D721Med (cell line): ENCODE measurements at regions not wholly inside any gene's neighbourhood (a gene's known extent, or its start where the extent isn't known, plus 50 kb on each side); places are given as distances from the start of the nearest gene placed in this dataset.

Experiments
- DNase-seq: peaks from one replicate; pipeline ENCODE4 v3.0.0; 2011; ENCODE audit warnings: low spot score; ENCODE audit not compliant: insufficient read length
- FAIRE-seq: peaks from 2 replicates; lab custom pipeline; 2011; peaks lifted over from hg19 to GRCh38; lab: Jason Lieb, UNC
- TF ChIP-seq, protein P1 (sequence below): IDR thresholded peaks from 2 replicates; pipeline ENCODE4 v1.5.1; 2012; ENCODE audit warnings: mild to moderate bottlenecking, control low read depth; ENCODE audit not compliant: insufficient read depth; ENCODE audit errors: missing control alignments

DNA sequence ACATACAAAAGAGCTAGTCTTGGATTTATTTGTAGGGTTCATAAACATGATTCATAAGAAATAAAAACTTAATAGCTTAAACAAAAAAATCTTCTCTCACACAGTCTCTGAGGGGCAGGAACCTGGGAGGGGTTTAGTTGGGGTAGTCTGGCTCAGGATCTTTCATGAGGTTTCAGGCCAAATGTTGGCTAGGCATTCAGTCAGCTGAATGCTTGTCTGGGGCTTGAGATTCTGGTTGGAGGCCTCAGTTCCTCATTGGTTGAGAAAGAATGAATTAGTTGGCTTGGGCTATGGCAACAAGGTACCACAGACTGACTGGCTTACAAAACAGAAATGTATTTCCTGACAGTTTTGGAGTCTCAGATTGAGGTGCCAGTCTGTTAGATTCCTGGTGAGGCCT lies 74.3 kb downstream of the ANKRD7 start:
- FAIRE-seq: no peak
- no peak for DNase-seq
- TF ChIP-seq, protein P1, sequence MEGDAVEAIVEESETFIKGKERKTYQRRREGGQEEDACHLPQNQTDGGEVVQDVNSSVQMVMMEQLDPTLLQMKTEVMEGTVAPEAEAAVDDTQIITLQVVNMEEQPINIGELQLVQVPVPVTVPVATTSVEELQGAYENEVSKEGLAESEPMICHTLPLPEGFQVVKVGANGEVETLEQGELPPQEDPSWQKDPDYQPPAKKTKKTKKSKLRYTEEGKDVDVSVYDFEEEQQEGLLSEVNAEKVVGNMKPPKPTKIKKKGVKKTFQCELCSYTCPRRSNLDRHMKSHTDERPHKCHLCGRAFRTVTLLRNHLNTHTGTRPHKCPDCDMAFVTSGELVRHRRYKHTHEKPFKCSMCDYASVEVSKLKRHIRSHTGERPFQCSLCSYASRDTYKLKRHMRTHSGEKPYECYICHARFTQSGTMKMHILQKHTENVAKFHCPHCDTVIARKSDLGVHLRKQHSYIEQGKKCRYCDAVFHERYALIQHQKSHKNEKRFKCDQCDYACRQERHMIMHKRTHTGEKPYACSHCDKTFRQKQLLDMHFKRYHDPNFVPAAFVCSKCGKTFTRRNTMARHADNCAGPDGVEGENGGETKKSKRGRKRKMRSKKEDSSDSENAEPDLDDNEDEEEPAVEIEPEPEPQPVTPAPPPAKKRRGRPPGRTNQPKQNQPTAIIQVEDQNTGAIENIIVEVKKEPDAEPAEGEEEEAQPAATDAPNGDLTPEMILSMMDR: no peak

DNA sequence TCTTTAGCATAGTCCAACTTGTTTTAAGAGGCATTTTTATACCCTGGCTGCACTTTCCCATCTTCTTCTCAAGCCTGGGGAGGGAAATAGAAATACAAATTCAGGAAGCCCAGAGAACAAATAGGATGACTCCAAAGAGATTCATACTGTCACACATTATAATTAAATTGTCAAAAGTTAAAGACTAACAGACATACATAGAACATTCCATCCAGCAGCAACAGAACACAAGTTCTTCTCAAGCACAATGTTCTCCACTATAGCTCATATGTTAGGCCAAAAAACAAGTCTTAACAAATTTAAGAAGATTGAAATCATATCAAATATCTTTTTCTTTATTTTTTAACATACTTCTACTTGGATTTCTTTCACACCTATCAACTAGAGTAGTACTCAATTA lies 75.7 kb downstream of the ANKRD7 start:
- DNase-seq (no peak), FAIRE-seq (no peak)
- TF ChIP-seq, protein P1: no peak

DNA sequence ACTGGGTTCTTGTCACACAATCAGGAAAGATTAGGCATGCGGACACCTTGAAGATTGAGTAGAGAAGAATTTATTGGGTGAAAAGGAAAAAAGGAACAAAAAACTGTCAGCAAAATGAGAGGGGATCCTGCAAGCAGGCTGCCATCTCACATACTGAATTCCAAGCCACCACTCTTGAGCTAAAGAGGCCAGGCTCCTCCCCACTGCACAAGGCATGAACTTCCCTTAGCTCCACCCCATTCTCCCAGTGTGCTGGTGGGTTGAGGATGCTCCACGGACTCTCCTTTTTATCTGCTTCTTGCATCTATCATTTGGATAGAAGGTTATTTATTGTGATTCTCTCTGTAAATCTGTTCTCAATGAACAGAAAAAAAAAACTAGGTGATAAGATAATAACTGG lies 79.6 kb downstream of the ANKRD7 start:
- DNase-seq: no peak
- TF ChIP-seq, protein P1: no peak
- no peak for FAIRE-seq

DNA sequence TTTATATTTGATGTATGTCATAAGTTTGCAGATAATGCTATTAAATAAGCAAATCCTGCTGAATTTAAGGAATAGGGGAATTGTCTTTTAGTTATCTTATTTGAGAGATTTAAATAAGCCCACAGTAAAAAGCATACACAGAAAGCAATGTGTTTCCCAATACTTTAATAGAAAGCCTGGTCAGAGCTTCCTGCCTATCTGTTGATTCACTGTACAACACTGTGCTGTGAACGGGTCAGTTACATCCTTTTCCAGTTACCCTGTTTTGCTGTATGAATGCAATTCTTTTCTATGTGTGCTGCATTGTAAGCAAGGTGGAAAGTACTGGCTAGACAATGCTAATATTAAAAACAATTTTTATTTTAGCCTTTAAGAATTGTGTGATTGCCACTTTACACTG lies 81.2 kb downstream of the ANKRD7 start:
- DNase-seq (no peak), FAIRE-seq (no peak)
- TF ChIP-seq, protein P1: no peak

DNA sequence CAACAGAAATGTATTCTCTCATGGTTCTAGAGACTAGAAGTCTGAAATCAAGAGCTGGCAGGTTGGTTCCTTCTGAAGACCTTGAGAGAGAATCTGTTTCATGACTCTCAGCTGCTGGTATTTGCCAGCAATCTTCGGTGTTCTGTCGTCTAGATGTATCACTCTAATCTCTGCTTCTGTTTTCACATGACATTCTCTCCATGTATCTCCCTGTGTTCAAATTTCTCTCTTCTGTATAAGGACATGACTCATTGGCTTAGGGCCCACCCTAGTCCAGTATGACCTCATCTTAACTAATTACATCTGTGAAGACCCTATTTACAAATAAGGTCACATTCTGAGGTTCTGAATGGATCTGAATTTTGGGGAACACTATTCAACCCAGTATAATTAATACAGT lies 82.3 kb downstream of the ANKRD7 start:
- TF ChIP-seq, protein P1: no peak
- DNase-seq: no peak
- no peak for FAIRE-seq

DNA sequence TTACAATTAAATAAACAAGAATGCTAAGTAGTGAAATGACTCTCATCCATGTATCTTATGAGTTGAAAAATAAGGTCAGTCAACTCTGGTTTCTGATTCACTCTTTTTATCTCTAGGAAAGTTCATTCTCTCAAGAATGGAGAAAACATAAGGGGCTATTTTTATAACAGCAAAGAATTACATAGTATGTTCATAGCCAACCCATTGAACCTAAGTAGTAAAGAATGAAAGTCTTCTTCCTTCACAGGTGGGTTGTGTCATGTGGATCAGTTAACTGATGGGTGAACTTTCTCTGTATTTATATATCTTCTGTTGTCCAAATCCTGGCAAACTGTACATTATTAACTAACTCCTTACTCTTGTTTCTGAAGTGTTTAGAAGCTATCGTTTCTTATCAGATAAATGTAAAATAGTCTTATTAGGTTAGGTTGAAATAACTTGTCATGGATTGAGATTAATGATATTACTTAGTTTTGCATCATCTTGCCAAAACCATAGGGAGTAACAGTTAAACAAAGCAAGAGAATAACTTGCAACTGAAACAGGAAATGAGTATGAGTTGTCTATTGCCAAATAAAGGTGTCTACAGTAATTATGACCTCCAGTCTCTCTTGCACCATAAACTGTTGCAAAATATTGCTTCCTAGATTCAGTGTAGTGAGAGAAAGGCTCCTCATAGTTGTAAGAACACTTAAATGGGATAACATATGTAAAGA lies 86.8 kb downstream of the ANKRD7 start:
- FAIRE-seq (no peak), DNase-seq (no peak)
- TF ChIP-seq, protein P1: no peak

DNA sequence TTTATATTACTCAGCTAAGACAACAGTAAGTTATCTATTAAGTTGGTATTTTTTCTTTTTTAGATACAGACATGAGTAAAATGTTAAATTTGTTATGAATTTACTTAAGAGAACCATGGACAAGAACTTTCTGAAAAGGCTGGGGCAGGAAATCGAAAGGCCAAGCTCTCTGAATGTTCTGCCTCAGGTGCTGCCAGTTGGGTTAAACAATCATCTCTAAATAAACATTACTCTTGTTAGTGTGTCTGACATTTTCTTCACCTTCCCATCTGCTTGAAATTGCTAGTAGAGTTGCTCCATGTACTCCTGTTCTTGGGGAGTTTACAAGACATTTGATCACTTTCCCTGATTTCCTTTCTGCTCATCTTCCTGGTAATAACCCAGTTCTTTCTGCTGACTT lies 87.5 kb downstream of the ANKRD7 start:
- no peak for DNase-seq
- TF ChIP-seq, protein P1: no peak
- FAIRE-seq: no peak
